WTC11 (cell line): ENCODE measurements at regions not wholly inside any gene's neighbourhood (a gene's known extent, or its start where the extent isn't known, plus 50 kb on each side); places are given as distances from the start of the nearest gene placed in this dataset.

Experiments
- FOXJ3 ChIP-seq: sonication (generic); formaldehyde crosslinking; IDR thresholded peaks from 2 replicates; pipeline ENCODE4 v1.9.0; 2021; ENCODE audit warnings: missing genetic modification reagents, mild to moderate bottlenecking, borderline replicate concordance
- ZBTB21 ChIP-seq: sonication (generic); formaldehyde crosslinking; IDR thresholded peaks from 2 replicates; pipeline ENCODE4 v1.8.1; 2023; ENCODE audit warnings: mild to moderate bottlenecking, missing genetic modification reagents, borderline replicate concordance

- TF ChIP-seq ZBTB21 (CRISPR knock-in tag) (no peak), FOXJ3 (CRISPR knock-in tag) (no peak)
Measured at GRCh38 chr2:238713198-238713826, 134.6 kb upstream of the TWIST2 start.
